Endothelial cell (in vitro differentiated cells): ENCODE measurements at regions not wholly inside any gene's neighbourhood (a gene's known extent, or its start where the extent isn't known, plus 50 kb on each side); places are given as distances from the start of the nearest gene placed in this dataset.

Experiments used
- DNase-seq: peaks from one replicate; pipeline ENCODE4 v3.0.0; 2021; ENCODE audit warnings: low spot score
- H3K27ac Mint-ChIP-seq: one replicate; pipeline ENCODE4 v1.8.0; 2021; ENCODE audit warnings: mixed read lengths, inconsistent platforms; ENCODE audit not compliant: unreplicated experiment
- H3K27me3 Mint-ChIP-seq: one replicate; pipeline ENCODE4 v1.8.0; 2021; ENCODE audit warnings: mild to moderate bottlenecking, moderate library complexity, mixed read lengths, inconsistent platforms; ENCODE audit not compliant: unreplicated experiment
- H3K36me3 Mint-ChIP-seq: one replicate; pipeline ENCODE4 v1.8.0; 2021; ENCODE audit warnings: mild to moderate bottlenecking, low read depth, mixed read lengths, inconsistent platforms; ENCODE audit not compliant: unreplicated experiment
- H3K4me1 Mint-ChIP-seq: one replicate; pipeline ENCODE4 v1.8.0; 2021; ENCODE audit warnings: mild to moderate bottlenecking, mixed read lengths, inconsistent platforms; ENCODE audit not compliant: unreplicated experiment
- H3K4me3 Mint-ChIP-seq: one replicate; pipeline ENCODE4 v1.8.0; 2021; ENCODE audit warnings: mild to moderate bottlenecking, mixed read lengths, inconsistent platforms; ENCODE audit not compliant: unreplicated experiment
- H3K9me3 Mint-ChIP-seq: one replicate; pipeline ENCODE4 v1.8.0; 2021; ENCODE audit warnings: mixed read lengths, inconsistent platforms; ENCODE audit not compliant: unreplicated experiment
- TF ChIP-seq, protein P1 (sequence below): fragments of 200-600 bp; sonication (generic); IDR thresholded peaks from one replicate; pipeline ENCODE4 v1.5.0; 2021; ENCODE audit warnings: antibody characterized with exemption; ENCODE audit not compliant: unreplicated experiment

DNA sequence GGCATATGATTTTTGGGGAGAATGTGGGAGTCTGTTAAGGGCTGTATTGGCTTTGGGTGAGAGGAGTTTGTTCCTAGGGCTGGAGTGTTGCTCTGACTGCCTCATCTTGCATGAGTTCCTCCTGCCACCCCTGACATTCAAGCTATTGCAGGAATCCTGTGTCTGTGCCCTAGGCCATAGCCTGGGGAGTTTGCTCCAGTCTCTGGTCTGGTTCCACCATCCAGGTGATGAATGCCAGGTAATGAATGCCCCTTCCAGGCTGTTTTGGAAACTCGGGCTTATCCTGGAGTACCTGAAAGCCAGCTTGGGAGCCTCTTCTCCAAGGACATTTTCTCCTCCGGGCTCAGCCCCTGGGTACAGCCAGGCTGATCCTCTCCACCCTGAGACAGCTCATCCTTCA, 117.0 kb upstream of the IRX3 start:
- peaks cover 5% of the 10 kb centered on the region for H3K27me3 Mint-ChIP-seq
- no peaks in the 10 kb centered on the region for H3K36me3 Mint-ChIP-seq
- no peaks in the 10 kb centered on the region for H3K9me3 Mint-ChIP-seq
- DNase-seq = no peak
- H3K4me1 Mint-ChIP-seq = peaks cover 3% of the 10 kb centered on the region
- TF ChIP-seq, protein P1, sequence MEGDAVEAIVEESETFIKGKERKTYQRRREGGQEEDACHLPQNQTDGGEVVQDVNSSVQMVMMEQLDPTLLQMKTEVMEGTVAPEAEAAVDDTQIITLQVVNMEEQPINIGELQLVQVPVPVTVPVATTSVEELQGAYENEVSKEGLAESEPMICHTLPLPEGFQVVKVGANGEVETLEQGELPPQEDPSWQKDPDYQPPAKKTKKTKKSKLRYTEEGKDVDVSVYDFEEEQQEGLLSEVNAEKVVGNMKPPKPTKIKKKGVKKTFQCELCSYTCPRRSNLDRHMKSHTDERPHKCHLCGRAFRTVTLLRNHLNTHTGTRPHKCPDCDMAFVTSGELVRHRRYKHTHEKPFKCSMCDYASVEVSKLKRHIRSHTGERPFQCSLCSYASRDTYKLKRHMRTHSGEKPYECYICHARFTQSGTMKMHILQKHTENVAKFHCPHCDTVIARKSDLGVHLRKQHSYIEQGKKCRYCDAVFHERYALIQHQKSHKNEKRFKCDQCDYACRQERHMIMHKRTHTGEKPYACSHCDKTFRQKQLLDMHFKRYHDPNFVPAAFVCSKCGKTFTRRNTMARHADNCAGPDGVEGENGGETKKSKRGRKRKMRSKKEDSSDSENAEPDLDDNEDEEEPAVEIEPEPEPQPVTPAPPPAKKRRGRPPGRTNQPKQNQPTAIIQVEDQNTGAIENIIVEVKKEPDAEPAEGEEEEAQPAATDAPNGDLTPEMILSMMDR = no peak
- H3K4me3 Mint-ChIP-seq = no peak overlapping the region
- H3K27ac Mint-ChIP-seq = no peak overlapping the region

DNA sequence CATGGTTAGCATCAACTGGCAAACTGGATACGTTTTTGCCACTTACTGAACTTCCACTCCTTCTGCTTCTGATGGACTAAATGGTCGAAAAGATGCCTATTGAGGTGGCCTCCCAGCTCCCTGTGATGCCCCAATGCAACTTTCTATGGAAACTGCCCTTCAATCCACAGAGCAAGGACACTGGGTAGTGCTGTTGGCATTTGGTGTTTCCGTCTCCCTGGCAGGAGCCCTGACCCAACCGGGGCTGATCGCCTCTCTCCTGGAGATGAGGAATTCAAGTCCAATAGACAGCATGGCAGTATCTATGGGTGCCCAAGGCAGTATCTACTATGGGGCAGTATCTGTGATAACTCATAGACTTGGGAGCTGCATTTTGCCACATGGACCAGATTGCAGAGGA, 116.3 kb upstream of the IRX3 start:
- no peak for DNase-seq
- Mint-ChIP-seq H3K4me1 (peaks cover 3% of the 10 kb centered on the region), H3K4me3 (no peak overlapping the region), H3K9me3 (no peaks in the 10 kb centered on the region), H3K36me3 (no peaks in the 10 kb centered on the region), H3K27me3 (peaks cover 2% of the 10 kb centered on the region), H3K27ac (no peak overlapping the region)
- TF ChIP-seq, protein P1 = no peak

DNA sequence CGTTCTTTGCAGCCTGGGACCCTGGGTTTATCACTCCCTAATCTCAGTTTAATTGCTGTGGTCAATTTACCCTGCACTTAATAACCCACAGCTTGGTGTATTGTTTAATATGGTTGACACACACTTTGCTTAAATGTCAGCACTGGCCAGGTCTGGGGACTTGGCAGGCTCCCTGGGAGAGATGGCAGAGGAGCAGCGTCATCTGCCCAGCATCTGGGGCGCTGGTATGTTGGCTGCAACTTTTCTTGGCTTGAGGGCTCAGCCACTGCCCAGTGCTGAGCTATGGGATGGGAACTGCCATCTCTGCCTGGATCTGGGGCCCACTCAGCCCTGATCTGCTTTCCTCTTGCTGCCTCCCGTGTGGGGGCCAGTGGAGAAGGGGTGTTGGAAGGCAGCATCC, 115.7 kb upstream of the IRX3 start:
- Mint-ChIP-seq H3K4me3 (no peak overlapping the region), H3K27me3 (peaks cover 2% of the 10 kb centered on the region), H3K9me3 (no peaks in the 10 kb centered on the region), H3K27ac (no peak overlapping the region), H3K4me1 (peaks cover 3% of the 10 kb centered on the region), H3K36me3 (no peaks in the 10 kb centered on the region)
- TF ChIP-seq, protein P1 = no peak
- no peak for DNase-seq

DNA sequence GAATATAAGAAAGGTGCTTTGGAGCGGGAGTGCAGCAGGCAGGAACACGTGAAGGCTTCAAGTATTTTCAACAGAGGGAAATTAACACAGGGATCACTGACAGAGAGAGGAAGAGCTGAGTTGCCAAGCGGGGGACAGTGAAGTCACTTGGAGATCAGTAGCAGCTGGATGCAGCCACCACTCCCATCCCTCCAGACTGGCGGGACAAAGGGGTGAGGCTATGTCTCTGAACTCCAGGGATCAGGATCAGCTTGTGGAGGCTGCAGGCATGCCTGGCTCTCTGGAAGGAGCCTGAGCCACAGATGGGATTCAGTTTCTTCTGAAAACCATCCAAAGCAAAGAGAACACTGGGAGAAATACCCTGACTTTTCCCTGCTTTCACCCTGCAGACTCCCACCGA, 113.7 kb upstream of the IRX3 start:
- no peak for DNase-seq
- no peaks in the 10 kb centered on the region for H3K36me3 Mint-ChIP-seq
- peaks cover 3% of the 10 kb centered on the region for H3K4me1 Mint-ChIP-seq

DNA sequence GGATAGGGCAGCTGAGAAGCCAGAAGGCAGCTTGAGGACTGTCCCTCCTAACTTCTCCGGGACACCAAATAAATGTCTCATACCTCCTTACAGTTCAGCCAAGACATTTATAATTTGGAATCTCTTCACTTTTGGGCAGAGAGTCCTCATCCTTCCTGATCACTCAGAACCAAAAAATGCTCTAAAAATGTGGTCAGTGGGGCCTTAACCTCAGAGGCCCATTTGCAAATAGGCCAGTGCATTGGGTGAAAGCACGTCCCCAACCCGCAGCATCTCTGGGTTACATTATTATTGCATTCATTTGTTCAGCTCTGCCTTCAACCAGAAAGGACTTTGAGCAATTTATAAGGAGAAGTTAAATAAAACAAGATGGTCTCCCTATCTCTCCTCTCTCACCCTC, 112.4 kb upstream of the IRX3 start:
- no peaks in the 10 kb centered on the region for H3K27me3 Mint-ChIP-seq
- H3K4me1 Mint-ChIP-seq = peaks cover 3% of the 10 kb centered on the region
- no peak for DNase-seq
- no peaks in the 10 kb centered on the region for H3K36me3 Mint-ChIP-seq
- no peak overlapping the region for H3K27ac Mint-ChIP-seq
- H3K4me3 Mint-ChIP-seq = no peak overlapping the region
- H3K9me3 Mint-ChIP-seq = no peaks in the 10 kb centered on the region
- TF ChIP-seq, protein P1 = no peak

More for the DNA sequence above, 113.7 kb upstream of the IRX3 start:
- H3K27ac Mint-ChIP-seq = no peak overlapping the region
- TF ChIP-seq, protein P1 = no peak
- no peaks in the 10 kb centered on the region for H3K9me3 Mint-ChIP-seq
- no peak overlapping the region for H3K4me3 Mint-ChIP-seq
- no peaks in the 10 kb centered on the region for H3K27me3 Mint-ChIP-seq
